GM19455 (cell line): ENCODE measurements at regions not wholly inside any gene's neighbourhood (a gene's known extent, or its start where the extent isn't known, plus 50 kb on each side); places are given as distances from the start of the nearest gene placed in this dataset.
"Not testable (repeated sequence)": the region's sequence is repeated elsewhere in the genome, so short reads cannot be mapped to it uniquely, and the experiment has no call there.

Experiments used
- ATAC-seq: cut with Tn5 transposase; IDR thresholded peaks from one replicate; pipeline ENCODE4 v1.9.1; 2021; ENCODE audit not compliant: unreplicated experiment

GRCh38 chr21:6483645-6484044 is 4037.7 kb upstream of the TPTE start:
- ATAC-seq = not testable (repeated sequence)

GRCh38 chr21:6486821-6487220 is 4034.6 kb upstream of the TPTE start:
- not testable (repeated sequence) for ATAC-seq

- ATAC-seq = not testable (repeated sequence)
These were observed 4028.7 kb upstream of the TPTE start for GRCh38 chr21:6492691-6493090.

- not testable (repeated sequence) for ATAC-seq
These were observed 4027.4 kb upstream of the TPTE start for GRCh38 chr21:6493957-6494356.

GRCh38 chr21:6496356-6496755 is 4025.0 kb upstream of the TPTE start:
- not testable (repeated sequence) for ATAC-seq

- peak; percentile 17 for ATAC-seq
These were observed 4022.7 kb upstream of the TPTE start for GRCh38 chr21:6498716-6499115.

GRCh38 chr21:6499128-6499826 is 4022.1 kb upstream of the TPTE start:
- ATAC-seq = peak; percentile 63

GRCh38 chr21:6499866-6500265 is 4021.5 kb upstream of the TPTE start:
- not testable (repeated sequence) for ATAC-seq

GRCh38 chr21:6500681-6501080 is 4020.7 kb upstream of the TPTE start:
- ATAC-seq = not testable (repeated sequence)

GRCh38 chr21:6506167-6506894 is 4015.1 kb upstream of the TPTE start:
- not testable (repeated sequence) for ATAC-seq

GRCh38 chr21:6507632-6508031 is 4013.8 kb upstream of the TPTE start:
- ATAC-seq = not testable (repeated sequence)

GRCh38 chr21:6521777-6522176 is 3999.6 kb upstream of the TPTE start:
- not testable (repeated sequence) for ATAC-seq

GRCh38 chr21:6526213-6526612 is 3995.2 kb upstream of the TPTE start:
- not testable (repeated sequence) for ATAC-seq

GRCh38 chr21:6530655-6531054 is 3990.7 kb upstream of the TPTE start:
- ATAC-seq = not testable (repeated sequence)

GRCh38 chr21:6533261-6533660 is 3988.1 kb upstream of the TPTE start:
- not testable (repeated sequence) for ATAC-seq

GRCh38 chr21:6538320-6538719 is 3983.1 kb upstream of the TPTE start:
- not testable (repeated sequence) for ATAC-seq

GRCh38 chr21:6539688-6540087 is 3981.7 kb upstream of the TPTE start:
- ATAC-seq = not testable (repeated sequence)

- not testable (repeated sequence) for ATAC-seq
These were observed 3980.3 kb upstream of the TPTE start for GRCh38 chr21:6541036-6541435.

GRCh38 chr21:6545288-6545687 is 3976.1 kb upstream of the TPTE start:
- not testable (repeated sequence) for ATAC-seq

GRCh38 chr21:6551045-6551444 is 3970.3 kb upstream of the TPTE start:
- ATAC-seq = not testable (repeated sequence)

GRCh38 chr21:6553505-6554376 is 3967.6 kb upstream of the TPTE start:
- ATAC-seq = not testable (repeated sequence)
